ENCODE measurements at regions not wholly inside any gene's neighbourhood (a gene's known extent, or its start where the extent isn't known, plus 50 kb on each side); places are given as distances from the start of the nearest gene placed in this dataset.

DNA sequence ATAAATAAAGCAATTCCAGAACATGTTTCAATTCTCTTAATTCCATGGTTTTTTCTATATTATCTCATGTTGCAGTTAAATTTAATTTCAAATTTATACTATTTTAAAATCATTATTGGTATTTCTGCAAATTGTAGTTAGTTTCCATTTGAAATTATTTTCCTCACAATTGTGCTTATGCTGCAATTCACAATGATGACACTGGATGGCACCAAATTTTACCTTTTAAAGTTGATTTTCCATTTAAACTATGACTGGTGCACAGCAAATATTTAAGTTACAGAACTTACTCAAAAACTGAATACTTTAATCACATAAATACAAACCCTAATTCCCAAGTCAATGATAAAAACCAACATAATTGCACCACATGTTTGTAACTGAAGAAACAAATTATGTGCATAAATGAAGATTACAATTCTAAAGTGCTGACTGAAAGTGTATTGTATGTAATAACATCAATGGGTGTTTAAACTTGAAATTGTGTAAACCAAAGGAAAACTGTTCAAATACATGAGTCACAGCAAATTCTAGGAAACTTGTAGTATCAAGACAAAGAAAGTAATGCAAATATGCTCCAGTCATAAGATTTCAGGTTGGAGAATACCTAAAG lies 75.3 kb upstream of the AASS start:
- TF ChIP-seq, protein P1, sequence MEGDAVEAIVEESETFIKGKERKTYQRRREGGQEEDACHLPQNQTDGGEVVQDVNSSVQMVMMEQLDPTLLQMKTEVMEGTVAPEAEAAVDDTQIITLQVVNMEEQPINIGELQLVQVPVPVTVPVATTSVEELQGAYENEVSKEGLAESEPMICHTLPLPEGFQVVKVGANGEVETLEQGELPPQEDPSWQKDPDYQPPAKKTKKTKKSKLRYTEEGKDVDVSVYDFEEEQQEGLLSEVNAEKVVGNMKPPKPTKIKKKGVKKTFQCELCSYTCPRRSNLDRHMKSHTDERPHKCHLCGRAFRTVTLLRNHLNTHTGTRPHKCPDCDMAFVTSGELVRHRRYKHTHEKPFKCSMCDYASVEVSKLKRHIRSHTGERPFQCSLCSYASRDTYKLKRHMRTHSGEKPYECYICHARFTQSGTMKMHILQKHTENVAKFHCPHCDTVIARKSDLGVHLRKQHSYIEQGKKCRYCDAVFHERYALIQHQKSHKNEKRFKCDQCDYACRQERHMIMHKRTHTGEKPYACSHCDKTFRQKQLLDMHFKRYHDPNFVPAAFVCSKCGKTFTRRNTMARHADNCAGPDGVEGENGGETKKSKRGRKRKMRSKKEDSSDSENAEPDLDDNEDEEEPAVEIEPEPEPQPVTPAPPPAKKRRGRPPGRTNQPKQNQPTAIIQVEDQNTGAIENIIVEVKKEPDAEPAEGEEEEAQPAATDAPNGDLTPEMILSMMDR (IDR thresholded peaks at IDR 0.05; ENCODE audit: insufficient read depth, low read depth, low read length): peak; percentile 71
- no peak for TF ChIP-seq EZH2 (IDR thresholded peaks at IDR 0.05; ENCODE audit: insufficient read depth, low read length)

All from astrocyte (in vitro differentiated cells and primary cell).